HG02610 (cell line): ENCODE measurements at regions not wholly inside any gene's neighbourhood (a gene's known extent, or its start where the extent isn't known, plus 50 kb on each side); places are given as distances from the start of the nearest gene placed in this dataset.

ENCODE experiments used
- ATAC-seq: cut with Tn5 transposase; IDR thresholded peaks from one replicate; pipeline ENCODE4 v1.9.1; 2021; ENCODE audit warnings: mild to moderate bottlenecking, moderate library complexity; ENCODE audit not compliant: unreplicated experiment

GRCh38 chr3:31135546-31135945 is 241.1 kb upstream of the GADL1 start:
- no peak for ATAC-seq

GRCh38 chr3:31137718-31138465 is 243.4 kb upstream of the GADL1 start:
- ATAC-seq, result no peak

- ATAC-seq, result no peak
Observed at GRCh38 chr3:31140470-31140869, 246.0 kb upstream of the GADL1 start.

- ATAC-seq, result no peak
Observed at GRCh38 chr3:31142139-31142538, 247.7 kb upstream of the GADL1 start.

- no peak for ATAC-seq
Observed at GRCh38 chr3:31142543-31142942, 248.1 kb upstream of the GADL1 start.

GRCh38 chr3:31145062-31145461 is 250.6 kb upstream of the GADL1 start:
- no peak for ATAC-seq

GRCh38 chr3:31147550-31147949 is 253.1 kb upstream of the GADL1 start:
- ATAC-seq, result no peak

- no peak for ATAC-seq
Observed at GRCh38 chr3:31157047-31157694, 262.7 kb upstream of the GADL1 start.

GRCh38 chr3:31157893-31158620 is 263.6 kb upstream of the GADL1 start:
- no peak for ATAC-seq

- ATAC-seq, result no peak
Observed at GRCh38 chr3:31159331-31160039, 265.0 kb upstream of the GADL1 start.

GRCh38 chr3:31161889-31162288 is 267.4 kb upstream of the GADL1 start:
- ATAC-seq, result no peak

- no peak for ATAC-seq
Observed at GRCh38 chr3:31164381-31164780, 269.9 kb upstream of the GADL1 start.

- no peak for ATAC-seq
Observed at GRCh38 chr3:31165399-31165860, 271.0 kb upstream of the GADL1 start.

- ATAC-seq, result no peak
Observed at GRCh38 chr3:31166249-31166885, 271.9 kb upstream of the GADL1 start.

GRCh38 chr3:31167666-31168065 is 273.2 kb upstream of the GADL1 start:
- no peak for ATAC-seq

GRCh38 chr3:31170932-31171670 is 276.6 kb upstream of the GADL1 start:
- no peak for ATAC-seq

- ATAC-seq, result no peak
Observed at GRCh38 chr3:31172336-31172735, 277.9 kb upstream of the GADL1 start.

- no peak for ATAC-seq
Observed at GRCh38 chr3:31173118-31173718, 278.8 kb upstream of the GADL1 start.

- no peak for ATAC-seq
Observed at GRCh38 chr3:31174079-31174478, 279.6 kb upstream of the GADL1 start.

GRCh38 chr3:31176045-31176444 is 281.6 kb upstream of the GADL1 start:
- ATAC-seq, result no peak
